SU-DHL-6 (cell line): ENCODE measurements at regions not wholly inside any gene's neighbourhood (a gene's known extent, or its start where the extent isn't known, plus 50 kb on each side); places are given as distances from the start of the nearest gene placed in this dataset.

Experiments
- H2AFZ ChIP-seq: fragments of 200-600 bp; sonication (generic); 2 replicates; pipeline ENCODE4 v1.6.1; 2014; ENCODE audit warnings: low read depth, mild to moderate bottlenecking, moderate library complexity, mixed read lengths, antibody characterized with exemption, low read length; ENCODE audit not compliant: severe bottlenecking
- H3F3A ChIP-seq: fragments of 200-600 bp; shearing (Covaris generic); 2 replicates; pipeline ENCODE4 v1.6.0; 2016; ENCODE audit warnings: antibody characterized with exemption, mild to moderate bottlenecking; ENCODE audit not compliant: insufficient read depth
- H3K27ac ChIP-seq: fragments of 200-600 bp; sonication (generic); 2 replicates; pipeline ENCODE4 v1.5.1; 2016; ENCODE audit warnings: low read depth, mild to moderate bottlenecking, low read length, moderate library complexity, mixed read lengths
- H3K27me3 ChIP-seq: fragments of 200-600 bp; sonication (generic), shearing (Covaris generic); 2 replicates; pipeline ENCODE4 v1.6.0; 2014; ENCODE audit warnings: mild to moderate bottlenecking, low read length
- H3K36me3 ChIP-seq: fragments of 200-600 bp; sonication (generic); 2 replicates; pipeline ENCODE4 v1.6.1; 2014; ENCODE audit warnings: mild to moderate bottlenecking, low read length, mixed read lengths
- H3K4me2 ChIP-seq: fragments of 300-600, 200-600 bp; shearing (Covaris generic), sonication (generic); 2 replicates; pipeline ENCODE4 v1.6.0; 2014; ENCODE audit warnings: low read length, low read depth, mild to moderate bottlenecking; ENCODE audit not compliant: poor library complexity, severe bottlenecking
- H3K4me3 ChIP-seq: fragments of 200-600 bp; sonication (generic); 2 replicates; pipeline ENCODE4 v1.5.1; 2014; ENCODE audit warnings: antibody characterized with exemption, low read length, mild to moderate bottlenecking, mixed read lengths; ENCODE audit not compliant: insufficient read depth, poor library complexity, severe bottlenecking
- H3K79me2 ChIP-seq: fragments of 200-600 bp; sonication (generic); 2 replicates; pipeline ENCODE4 v1.6.1; 2014; ENCODE audit warnings: mild to moderate bottlenecking, low read length, moderate library complexity; ENCODE audit not compliant: insufficient read depth
- H3K9ac ChIP-seq: fragments of 200-600 bp; sonication (generic); 2 replicates; pipeline ENCODE4 v1.7.0; 2014; ENCODE audit warnings: mild to moderate bottlenecking, low read length
- H3K9me2 ChIP-seq: fragments of 200-600 bp; sonication (generic); replicated peaks from 2 replicates; pipeline ENCODE4 v1.6.1; 2014; ENCODE audit warnings: low read length; ENCODE audit not compliant: insufficient read depth
- H3K9me3 ChIP-seq: fragments of 200-600 bp; sonication (generic); 2 replicates; pipeline ENCODE4 v1.6.1; 2014; ENCODE audit warnings: low read length, mixed read lengths; ENCODE audit not compliant: insufficient read depth
- H4K20me1 ChIP-seq: fragments of 200-600 bp; sonication (generic); 2 replicates; pipeline ENCODE4 v1.6.1; 2014; ENCODE audit warnings: low read depth, mild to moderate bottlenecking, antibody characterized with exemption, low read length, moderate library complexity, mixed read lengths
- CTCF ChIP-seq: fragments of 200-600 bp; sonication (generic); IDR thresholded peaks from one replicate; pipeline ENCODE4 v1.5.1; 2017; ENCODE audit warnings: antibody characterized with exemption, mild to moderate bottlenecking, low read length, moderate library complexity; ENCODE audit not compliant: insufficient read depth, poor library complexity, severe bottlenecking
- EZH2phosphoT487 ChIP-seq: fragments of 200-600 bp; sonication (generic), shearing (Covaris generic); conservative IDR thresholded peaks from 2 replicates; pipeline ENCODE4 v1.6.1; 2018; ENCODE audit warnings: mild to moderate bottlenecking, antibody characterized with exemption, low read length, moderate library complexity, mixed read lengths

GRCh38 chr2:39525636-39526412, 88.7 kb upstream of the MAP4K3 start:
- no peaks in the 10 kb centered on the region for H3F3A ChIP-seq
- no peaks in the 10 kb centered on the region for H3K79me2 ChIP-seq
- no peak overlapping the region for H3K27ac ChIP-seq
- H3K4me2 ChIP-seq = no peak overlapping the region
- H2AFZ ChIP-seq = no peak overlapping the region
- H3K36me3 ChIP-seq = no peaks in the 10 kb centered on the region
- no peaks in the 10 kb centered on the region for H4K20me1 ChIP-seq
- H3K4me3 ChIP-seq = no peak overlapping the region
- peaks cover 6% of the 10 kb centered on the region; the same call in 1 of the 2 replicates for H3K9me3 ChIP-seq
- TF ChIP-seq CTCF (no peak), EZH2phosphoT487 (no peak)
- H3K27me3 ChIP-seq = no peaks in the 10 kb centered on the region
- H3K9me2 ChIP-seq = no peaks in the 10 kb centered on the region
- H3K9ac ChIP-seq = no peak overlapping the region

GRCh38 chr2:39528701-39529100, 91.6 kb upstream of the MAP4K3 start:
- Histone ChIP-seq H3K9me3 (no peaks in the 10 kb centered on the region), H3K4me2 (no peak overlapping the region), H4K20me1 (no peaks in the 10 kb centered on the region), H3K79me2 (no peaks in the 10 kb centered on the region), H3K27ac (no peak overlapping the region), H2AFZ (no peak overlapping the region), H3K27me3 (no peaks in the 10 kb centered on the region), H3K4me3 (no peak overlapping the region), H3F3A (no peaks in the 10 kb centered on the region), H3K36me3 (no peaks in the 10 kb centered on the region), H3K9ac (no peak overlapping the region), H3K9me2 (no peaks in the 10 kb centered on the region)
- TF ChIP-seq EZH2phosphoT487 (no peak), CTCF (no peak)

- Histone ChIP-seq H3K4me3 (no peak overlapping the region), H3K4me2 (no peak overlapping the region), H3K36me3 (no peaks in the 10 kb centered on the region), H3K27me3 (no peaks in the 10 kb centered on the region), H3K9me2 (no peaks in the 10 kb centered on the region), H3K9ac (no peak overlapping the region), H4K20me1 (no peaks in the 10 kb centered on the region), H3K27ac (no peak overlapping the region), H3K9me3 (no peaks in the 10 kb centered on the region), H2AFZ (no peak overlapping the region), H3K79me2 (no peaks in the 10 kb centered on the region), H3F3A (no peaks in the 10 kb centered on the region)
- TF ChIP-seq CTCF (no peak), EZH2phosphoT487 (no peak)
These were observed 92.8 kb upstream of the MAP4K3 start for GRCh38 chr2:39529836-39530235.
